ENCODE measurements at regions not wholly inside any gene's neighbourhood (a gene's known extent, or its start where the extent isn't known, plus 50 kb on each side); places are given as distances from the start of the nearest gene placed in this dataset.

GRCh38 chr1:191546803-191547202, 611.5 kb upstream of the RGS18 start:
- POLR2A ChIA-PET: no interaction called here
- Mint-ChIP-seq H3K27me3 (no peaks in the 10 kb centered on the region), H3K27ac (no peak overlapping the region), H3K9me3 (peaks cover 10 to 18% (median 15%) of the 10 kb centered on the region in 3 donors), H3K4me3 (no peak overlapping the region), H3K4me1 (no peaks in the 10 kb centered on the region), H3K36me3 (no peaks in the 10 kb centered on the region)
- no CpG with 5 or more reads among the region's 1 CpG for WGBS (ENCODE audit: insufficient coverage)
- Histone ChIP-seq H3K27ac (ENCODE audit: low read length) (no peak overlapping the region), H3K9me3 (no peaks in the 10 kb centered on the region), H3K4me1 (ENCODE audit: control insufficient read depth in 1 of 2, extremely low read depth in 1 of 2, insufficient read depth in 2 of 2, low read length in 2 of 2) (no peaks in the 10 kb centered on the region), H3K27me3 (replicated peaks in 1 of 2; ENCODE audit: control insufficient read depth in 2 of 2, extremely low read depth in 1 of 2, insufficient read depth in 2 of 2, low read length in 1 of 2) (no peaks in the 10 kb centered on the region), H3K4me3 (ENCODE audit: control insufficient read depth in 1 of 2, extremely low read depth in 1 of 2, low read length in 1 of 2) (no peak overlapping the region), H3K36me3 (ENCODE audit: control insufficient read depth in 2 of 2, extremely low read depth in 1 of 2, insufficient read depth in 1 of 2, low read length in 1 of 2) (no peaks in the 10 kb centered on the region)
- DNase-seq (no peak), ATAC-seq (replicated peaks in 1 of 4) (no peak)
- CTCF ChIA-PET: no interaction called here

DNA sequence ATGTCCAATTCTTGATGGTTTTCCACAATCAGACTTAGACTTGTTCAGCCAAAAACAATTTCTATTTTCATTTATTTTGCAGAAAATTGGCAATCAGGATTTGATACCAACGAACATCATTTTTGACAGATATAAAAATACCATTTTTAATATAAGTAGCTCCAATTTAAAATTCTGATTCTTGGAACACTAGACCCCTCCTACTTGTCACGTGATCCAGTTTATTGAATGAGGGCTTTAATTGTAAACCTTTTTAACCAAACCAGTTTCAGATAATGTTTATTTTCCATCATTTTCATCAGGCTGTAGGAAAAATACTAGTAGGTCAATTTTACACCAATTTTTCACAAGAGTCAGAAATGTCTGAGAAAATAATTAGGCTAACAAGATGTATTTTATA, 607.2 kb upstream of the RGS18 start:
- DNase-seq (no peak), ATAC-seq (replicated peaks in 1 of 4) (no peak)
- Histone ChIP-seq H3K4me3 (ENCODE audit: control insufficient read depth in 1 of 2, extremely low read depth in 1 of 2, low read length in 1 of 2) (no peak overlapping the region), H3K9me3 (no peaks in the 10 kb centered on the region), H3K36me3 (ENCODE audit: control insufficient read depth in 2 of 2, extremely low read depth in 1 of 2, insufficient read depth in 1 of 2, low read length in 1 of 2) (no peaks in the 10 kb centered on the region), H3K27ac (ENCODE audit: low read length) (no peak overlapping the region), H3K27me3 (replicated peaks in 1 of 2; ENCODE audit: control insufficient read depth in 2 of 2, extremely low read depth in 1 of 2, insufficient read depth in 2 of 2, low read length in 1 of 2) (no peaks in the 10 kb centered on the region), H3K4me1 (ENCODE audit: control insufficient read depth in 1 of 2, extremely low read depth in 1 of 2, insufficient read depth in 2 of 2, low read length in 2 of 2) (no peaks in the 10 kb centered on the region)
- POLR2A ChIA-PET: interaction anchor here in 1 of 2 donors (0.6 kb wide), 1 partner anchor 1805 kb away, joined by 3 read pairs; no protein-coding TSS in a partner anchor
- H3K27ac Mint-ChIP-seq: no peak overlapping the region
- H3K4me1 Mint-ChIP-seq: no peaks in the 10 kb centered on the region
- H3K4me3 Mint-ChIP-seq: no peak overlapping the region
- H3K36me3 Mint-ChIP-seq: no peaks in the 10 kb centered on the region
- H3K27me3 Mint-ChIP-seq: no peaks in the 10 kb centered on the region
- CTCF ChIA-PET: no interaction called here
- no CpG with 5 or more reads among the region's 2 CpGs for WGBS (ENCODE audit: insufficient coverage)
- peaks cover 12 to 18% (median 14%) of the 10 kb centered on the region in 3 donors for H3K9me3 Mint-ChIP-seq

DNA sequence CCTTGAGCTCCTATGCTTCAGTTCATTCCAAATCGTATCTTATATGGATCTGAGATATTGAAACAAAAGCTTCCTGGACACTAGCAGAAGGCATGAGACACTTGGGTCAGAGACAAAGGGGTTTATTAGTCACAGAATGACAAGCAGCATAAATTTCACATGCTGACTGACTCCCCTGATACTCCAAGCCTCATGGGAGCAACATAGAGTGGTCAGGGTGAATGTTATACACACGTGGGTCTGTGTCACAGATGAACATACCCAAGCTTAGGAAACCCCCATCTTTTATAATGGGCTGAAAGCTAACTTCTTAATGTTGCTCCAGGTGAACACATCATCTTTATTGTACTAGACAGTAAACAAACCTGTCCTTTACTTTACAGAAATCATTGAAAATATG, 599.9 kb upstream of the RGS18 start:
- H3K9me3 ChIP-seq: no peaks in the 10 kb centered on the region
- H3K4me3 ChIP-seq (ENCODE audit: control insufficient read depth in 1 of 2, extremely low read depth in 1 of 2, low read length in 1 of 2): no peak overlapping the region
- DNase-seq (no peak), ATAC-seq (replicated peaks in 1 of 4) (no peak)
- Mint-ChIP-seq H3K9me3 (peaks cover 0 to 8% (median 4%) of the 10 kb centered on the region in 3 donors), H3K27me3 (no peaks in the 10 kb centered on the region), H3K4me3 (no peak overlapping the region), H3K27ac (no peak overlapping the region), H3K36me3 (no peaks in the 10 kb centered on the region), H3K4me1 (no peaks in the 10 kb centered on the region)
- no CpG with 5 or more reads among the region's 2 CpGs for WGBS (ENCODE audit: insufficient coverage)
- CTCF ChIA-PET: interaction anchor here in 1 of 2 donors (0.7 kb wide), 1 partner anchor 1544 kb away, joined by 3 read pairs; no protein-coding TSS in a partner anchor
- H3K36me3 ChIP-seq (ENCODE audit: control insufficient read depth in 2 of 2, extremely low read depth in 1 of 2, insufficient read depth in 1 of 2, low read length in 1 of 2): no peaks in the 10 kb centered on the region
- no peak overlapping the region for H3K27ac ChIP-seq (ENCODE audit: low read length)
- POLR2A ChIA-PET: no interaction called here
- H3K4me1 ChIP-seq (ENCODE audit: control insufficient read depth in 1 of 2, extremely low read depth in 1 of 2, insufficient read depth in 2 of 2, low read length in 2 of 2): no peaks in the 10 kb centered on the region
- no peaks in the 10 kb centered on the region for H3K27me3 ChIP-seq (replicated peaks in 1 of 2; ENCODE audit: control insufficient read depth in 2 of 2, extremely low read depth in 1 of 2, insufficient read depth in 2 of 2, low read length in 1 of 2)

DNA sequence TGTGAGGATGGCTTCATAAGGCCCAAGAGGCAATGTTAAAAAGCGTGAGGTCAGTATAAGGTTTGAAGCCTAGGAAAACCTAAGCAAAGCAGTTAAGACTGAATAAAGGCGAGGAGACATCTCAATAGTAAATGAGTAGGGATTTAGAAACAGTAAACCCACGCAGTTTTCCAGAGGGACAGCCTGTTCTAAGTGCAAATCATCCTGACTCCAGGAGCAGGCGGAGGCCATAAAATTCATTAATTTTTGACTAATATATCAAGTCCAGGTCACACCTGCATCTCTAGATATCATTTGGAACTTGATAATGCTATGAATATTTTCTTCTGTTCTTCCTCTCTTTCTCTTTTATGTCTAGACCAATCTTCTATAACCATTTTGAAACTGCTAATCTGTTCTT, 597.0 kb upstream of the RGS18 start:
- H3K9me3 Mint-ChIP-seq: peaks cover 5 to 11% (median 11%) of the 10 kb centered on the region in 3 donors
- H3K9me3 ChIP-seq: no peaks in the 10 kb centered on the region
- no peak overlapping the region for H3K4me3 Mint-ChIP-seq
- no peaks in the 10 kb centered on the region for H3K4me1 Mint-ChIP-seq
- no peaks in the 10 kb centered on the region for H3K4me1 ChIP-seq (ENCODE audit: control insufficient read depth in 1 of 2, extremely low read depth in 1 of 2, insufficient read depth in 2 of 2, low read length in 2 of 2)
- H3K27me3 ChIP-seq (replicated peaks in 1 of 2; ENCODE audit: control insufficient read depth in 2 of 2, extremely low read depth in 1 of 2, insufficient read depth in 2 of 2, low read length in 1 of 2): no peaks in the 10 kb centered on the region
- ATAC-seq (replicated peaks in 1 of 4) (no peak), DNase-seq (no peak)
- no peaks in the 10 kb centered on the region for H3K27me3 Mint-ChIP-seq
- ChIA-PET CTCF (interaction anchor here in 1 of 2 donors (0.6 kb wide), 1 partner anchor 638 kb away, joined by 3 read pairs; no protein-coding TSS in a partner anchor), POLR2A (no interaction called here)
- no peaks in the 10 kb centered on the region for H3K36me3 Mint-ChIP-seq
- no peak overlapping the region for H3K27ac Mint-ChIP-seq
- H3K36me3 ChIP-seq (ENCODE audit: control insufficient read depth in 2 of 2, extremely low read depth in 1 of 2, insufficient read depth in 1 of 2, low read length in 1 of 2): no peaks in the 10 kb centered on the region
- WGBS (ENCODE audit: insufficient coverage): 50% methylated on average over 2 of the region's 4 CpGs
- H3K4me3 ChIP-seq (ENCODE audit: control insufficient read depth in 1 of 2, extremely low read depth in 1 of 2, low read length in 1 of 2): no peak overlapping the region
- H3K27ac ChIP-seq (ENCODE audit: low read length): no peak overlapping the region

DNA sequence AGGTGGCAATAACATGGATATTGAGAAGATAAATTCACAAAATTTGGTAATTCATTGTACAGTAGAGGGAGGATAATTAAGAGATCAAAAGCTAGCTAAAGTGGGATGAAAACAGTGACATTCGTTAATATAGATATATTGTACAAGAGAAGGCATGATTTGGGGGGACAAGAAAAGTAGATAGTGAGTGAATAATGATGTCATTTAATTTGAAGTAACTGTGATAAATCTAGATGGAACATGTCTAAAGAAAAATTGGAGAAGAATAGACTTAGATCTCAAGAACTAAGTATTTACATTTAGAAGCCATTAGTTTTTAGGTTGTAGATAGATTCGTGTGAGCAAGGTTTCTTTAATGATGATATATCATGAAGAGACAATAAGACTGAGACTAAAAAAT, 594.0 kb upstream of the RGS18 start:
- POLR2A ChIA-PET: no interaction called here
- WGBS (ENCODE audit: insufficient coverage): 89% methylated on average over 1 of the region's 2 CpGs
- ATAC-seq (replicated peaks in 1 of 4): no peak
- H3K4me1 Mint-ChIP-seq: no peaks in the 10 kb centered on the region
- Histone ChIP-seq H3K36me3 (ENCODE audit: control insufficient read depth in 2 of 2, extremely low read depth in 1 of 2, insufficient read depth in 1 of 2, low read length in 1 of 2) (no peaks in the 10 kb centered on the region), H3K27me3 (replicated peaks in 1 of 2; ENCODE audit: control insufficient read depth in 2 of 2, extremely low read depth in 1 of 2, insufficient read depth in 2 of 2, low read length in 1 of 2) (no peaks in the 10 kb centered on the region), H3K4me1 (ENCODE audit: control insufficient read depth in 1 of 2, extremely low read depth in 1 of 2, insufficient read depth in 2 of 2, low read length in 2 of 2) (no peaks in the 10 kb centered on the region), H3K27ac (ENCODE audit: low read length) (no peak overlapping the region), H3K9me3 (no peaks in the 10 kb centered on the region), H3K4me3 (ENCODE audit: control insufficient read depth in 1 of 2, extremely low read depth in 1 of 2, low read length in 1 of 2) (no peak overlapping the region)
- H3K27ac Mint-ChIP-seq: no peak overlapping the region
- H3K36me3 Mint-ChIP-seq: no peaks in the 10 kb centered on the region
- peaks cover 5 to 7% (median 6%) of the 10 kb centered on the region in 3 donors for H3K9me3 Mint-ChIP-seq
- CTCF ChIA-PET: no interaction called here
- DNase-seq: no peak
- H3K4me3 Mint-ChIP-seq: no peak overlapping the region
- H3K27me3 Mint-ChIP-seq: no peaks in the 10 kb centered on the region

GRCh38 chr1:191572479-191572878, 585.8 kb upstream of the RGS18 start:
- no peaks in the 10 kb centered on the region for H3K9me3 ChIP-seq
- no peaks in the 10 kb centered on the region for H3K27me3 Mint-ChIP-seq
- H3K4me3 ChIP-seq (ENCODE audit: control insufficient read depth in 1 of 2, extremely low read depth in 1 of 2, low read length in 1 of 2): no peak overlapping the region
- no peak overlapping the region for H3K4me3 Mint-ChIP-seq
- H3K36me3 Mint-ChIP-seq: no peaks in the 10 kb centered on the region
- POLR2A ChIA-PET: no interaction called here
- no peak for ATAC-seq (replicated peaks in 1 of 4)
- H3K4me1 ChIP-seq (ENCODE audit: control insufficient read depth in 1 of 2, extremely low read depth in 1 of 2, insufficient read depth in 2 of 2, low read length in 2 of 2): no peaks in the 10 kb centered on the region
- H3K36me3 ChIP-seq (ENCODE audit: control insufficient read depth in 2 of 2, extremely low read depth in 1 of 2, insufficient read depth in 1 of 2, low read length in 1 of 2): no peaks in the 10 kb centered on the region
- no peak for DNase-seq
- CTCF ChIA-PET: no interaction called here
- H3K9me3 Mint-ChIP-seq: peaks cover 0 to 6% (median 4%) of the 10 kb centered on the region in 3 donors
- no peak overlapping the region for H3K27ac Mint-ChIP-seq
- H3K27ac ChIP-seq (ENCODE audit: low read length): no peak overlapping the region
- H3K27me3 ChIP-seq (replicated peaks in 1 of 2; ENCODE audit: control insufficient read depth in 2 of 2, extremely low read depth in 1 of 2, insufficient read depth in 2 of 2, low read length in 1 of 2): no peaks in the 10 kb centered on the region
- H3K4me1 Mint-ChIP-seq: no peaks in the 10 kb centered on the region

DNA sequence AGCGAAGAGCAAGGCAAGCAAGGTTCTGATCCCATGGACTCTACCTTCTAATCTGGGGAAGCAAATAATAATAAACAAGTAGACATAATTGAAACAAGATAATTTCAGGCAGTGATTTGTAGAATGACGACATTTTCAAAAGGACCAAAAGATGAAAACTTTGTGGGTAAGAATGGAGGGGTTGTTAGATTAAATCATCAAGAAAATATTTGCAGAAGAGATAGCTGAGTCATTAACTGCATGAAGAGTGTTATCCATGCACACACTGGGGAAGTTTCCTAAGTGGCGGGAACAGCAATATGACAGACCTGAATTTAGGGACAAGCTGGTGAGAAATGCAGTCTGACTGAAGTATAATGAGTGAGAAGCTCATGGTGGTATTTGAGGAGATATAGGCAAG, 583.1 kb upstream of the RGS18 start:
- ChIA-PET POLR2A (no interaction called here), CTCF (no interaction called here)
- no peak overlapping the region for H3K4me3 Mint-ChIP-seq
- Histone ChIP-seq H3K27ac (ENCODE audit: low read length) (no peak overlapping the region), H3K36me3 (ENCODE audit: control insufficient read depth in 2 of 2, extremely low read depth in 1 of 2, insufficient read depth in 1 of 2, low read length in 1 of 2) (no peaks in the 10 kb centered on the region), H3K9me3 (no peaks in the 10 kb centered on the region), H3K27me3 (replicated peaks in 1 of 2; ENCODE audit: control insufficient read depth in 2 of 2, extremely low read depth in 1 of 2, insufficient read depth in 2 of 2, low read length in 1 of 2) (no peaks in the 10 kb centered on the region), H3K4me3 (ENCODE audit: control insufficient read depth in 1 of 2, extremely low read depth in 1 of 2, low read length in 1 of 2) (no peak overlapping the region), H3K4me1 (ENCODE audit: control insufficient read depth in 1 of 2, extremely low read depth in 1 of 2, insufficient read depth in 2 of 2, low read length in 2 of 2) (no peaks in the 10 kb centered on the region)
- DNase-seq (no peak), ATAC-seq (replicated peaks in 1 of 4) (no peak)
- no peaks in the 10 kb centered on the region for H3K36me3 Mint-ChIP-seq
- H3K9me3 Mint-ChIP-seq: peaks cover 4 to 12% (median 4%) of the 10 kb centered on the region in 3 donors
- H3K27me3 Mint-ChIP-seq: no peaks in the 10 kb centered on the region
- H3K27ac Mint-ChIP-seq: no peak overlapping the region
- 100% methylated on average over 2 of the region's 3 CpGs for WGBS (ENCODE audit: insufficient coverage)
- H3K4me1 Mint-ChIP-seq: no peaks in the 10 kb centered on the region

Data from T-cell (primary cell).